Smooth muscle cell (in vitro differentiated cells): ENCODE measurements at regions not wholly inside any gene's neighbourhood (a gene's known extent, or its start where the extent isn't known, plus 50 kb on each side); places are given as distances from the start of the nearest gene placed in this dataset.

ENCODE experiments used
- DNase-seq: peaks from one replicate; lab custom pipeline; 2025; ENCODE audit not compliant: unreplicated experiment; lab: John Stamatoyannopoulos, UW
- H2AFZ ChIP-seq: fragments of 200-600 bp; sonication (generic); 2 replicates; pipeline ENCODE4 v1.6.0; 2016; ENCODE audit warnings: antibody characterized with exemption, low read depth, mild to moderate bottlenecking
- H3F3A ChIP-seq: fragments of 200-600 bp; sonication (generic); 2 replicates; pipeline ENCODE4 v1.6.0; 2017; ENCODE audit warnings: antibody characterized with exemption, low read depth
- H3K27ac ChIP-seq: fragments of 200-600 bp; sonication (generic); 2 replicates; pipeline ENCODE4 v1.5.1; 2016; ENCODE audit warnings: low read depth, mild to moderate bottlenecking
- H3K27me3 ChIP-seq: fragments of 200-600 bp; sonication (generic); 2 replicates; pipeline ENCODE4 v1.6.1; 2016; ENCODE audit warnings: low read depth, mild to moderate bottlenecking
- H3K36me3 ChIP-seq: fragments of 200-600 bp; sonication (generic); 2 replicates; pipeline ENCODE4 v1.5.1; 2016; ENCODE audit warnings: low read depth
- H3K4me1 ChIP-seq: fragments of 200-600 bp; sonication (generic); 2 replicates; pipeline ENCODE4 v1.5.1; 2016; ENCODE audit warnings: low read depth
- H3K4me2 ChIP-seq: fragments of 200-600 bp; sonication (generic); 2 replicates; pipeline ENCODE4 v1.6.0; 2016; ENCODE audit warnings: mild to moderate bottlenecking
- H3K4me3 ChIP-seq: fragments of 200-600 bp; sonication (generic); 2 replicates; pipeline ENCODE4 v1.5.1; 2016; ENCODE audit warnings: mild to moderate bottlenecking
- H3K79me2 ChIP-seq: fragments of 200-600 bp; sonication (generic); 2 replicates; pipeline ENCODE4 v1.6.0; 2016; ENCODE audit warnings: low read depth, mild to moderate bottlenecking
- H3K9ac ChIP-seq: fragments of 200-600 bp; sonication (generic); 2 replicates; pipeline ENCODE4 v1.6.0; 2016; ENCODE audit warnings: low read depth
- H3K9me3 ChIP-seq: fragments of 200-600 bp; sonication (generic); replicated peaks from 2 replicates; pipeline ENCODE4 v1.5.1; 2016; ENCODE audit warnings: low read depth
- H4K20me1 ChIP-seq: fragments of 200-600 bp; sonication (generic); 2 replicates; pipeline ENCODE4 v1.6.0; 2016; ENCODE audit warnings: low read depth
- WGBS: methylation state at CpG from one replicate; pipeline ENCODE4 v1.1.7; 2016; ENCODE audit warnings: low lambda C conversion rate; 5-methylcytosine and 5-hydroxymethylcytosine counted together
- TF ChIP-seq, protein P1 (sequence below): fragments of 200-600 bp; sonication (generic); IDR thresholded peaks from 2 replicates; pipeline ENCODE4 v1.5.1; 2017; ENCODE audit warnings: borderline replicate concordance, mild to moderate bottlenecking, antibody characterized with exemption; ENCODE audit not compliant: insufficient read depth, poor library complexity, severe bottlenecking

DNA sequence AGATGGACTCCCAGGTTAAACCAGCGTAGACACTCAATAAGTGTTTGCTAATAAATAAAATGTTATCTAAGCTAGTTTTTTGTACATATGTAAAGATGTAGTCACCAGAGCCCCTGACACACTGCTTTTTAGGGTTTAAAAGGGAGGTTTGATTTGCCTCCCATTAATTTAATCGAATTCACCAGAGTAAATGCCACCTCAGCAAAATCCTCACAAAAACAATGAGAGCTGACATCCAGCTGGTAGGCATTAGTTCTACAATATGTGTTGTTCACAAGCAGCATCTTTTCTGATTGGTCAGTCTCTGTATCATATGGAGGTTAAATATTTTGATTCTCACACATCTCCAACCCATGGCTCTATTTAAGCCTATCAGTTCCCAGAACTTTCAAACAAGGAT is 382.6 kb downstream of the CENPC start:
- H3K27me3 ChIP-seq, result no peaks in the 10 kb centered on the region
- no peaks in the 10 kb centered on the region for H3K36me3 ChIP-seq
- no peak overlapping the region for H3K9ac ChIP-seq
- 95% methylated on average over 2 of the region's 2 CpGs for WGBS
- H3K4me3 ChIP-seq, result no peak overlapping the region
- H3K9me3 ChIP-seq, result no peaks in the 10 kb centered on the region
- no peak for DNase-seq
- TF ChIP-seq, protein P1, sequence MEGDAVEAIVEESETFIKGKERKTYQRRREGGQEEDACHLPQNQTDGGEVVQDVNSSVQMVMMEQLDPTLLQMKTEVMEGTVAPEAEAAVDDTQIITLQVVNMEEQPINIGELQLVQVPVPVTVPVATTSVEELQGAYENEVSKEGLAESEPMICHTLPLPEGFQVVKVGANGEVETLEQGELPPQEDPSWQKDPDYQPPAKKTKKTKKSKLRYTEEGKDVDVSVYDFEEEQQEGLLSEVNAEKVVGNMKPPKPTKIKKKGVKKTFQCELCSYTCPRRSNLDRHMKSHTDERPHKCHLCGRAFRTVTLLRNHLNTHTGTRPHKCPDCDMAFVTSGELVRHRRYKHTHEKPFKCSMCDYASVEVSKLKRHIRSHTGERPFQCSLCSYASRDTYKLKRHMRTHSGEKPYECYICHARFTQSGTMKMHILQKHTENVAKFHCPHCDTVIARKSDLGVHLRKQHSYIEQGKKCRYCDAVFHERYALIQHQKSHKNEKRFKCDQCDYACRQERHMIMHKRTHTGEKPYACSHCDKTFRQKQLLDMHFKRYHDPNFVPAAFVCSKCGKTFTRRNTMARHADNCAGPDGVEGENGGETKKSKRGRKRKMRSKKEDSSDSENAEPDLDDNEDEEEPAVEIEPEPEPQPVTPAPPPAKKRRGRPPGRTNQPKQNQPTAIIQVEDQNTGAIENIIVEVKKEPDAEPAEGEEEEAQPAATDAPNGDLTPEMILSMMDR, result no peak
- no peaks in the 10 kb centered on the region for H4K20me1 ChIP-seq
- no peak overlapping the region for H3K4me2 ChIP-seq
- no peaks in the 10 kb centered on the region for H3K4me1 ChIP-seq
- no peaks in the 10 kb centered on the region for H3K79me2 ChIP-seq
- H3F3A ChIP-seq, result no peaks in the 10 kb centered on the region
- no peak overlapping the region for H2AFZ ChIP-seq
- no peak overlapping the region for H3K27ac ChIP-seq

DNA sequence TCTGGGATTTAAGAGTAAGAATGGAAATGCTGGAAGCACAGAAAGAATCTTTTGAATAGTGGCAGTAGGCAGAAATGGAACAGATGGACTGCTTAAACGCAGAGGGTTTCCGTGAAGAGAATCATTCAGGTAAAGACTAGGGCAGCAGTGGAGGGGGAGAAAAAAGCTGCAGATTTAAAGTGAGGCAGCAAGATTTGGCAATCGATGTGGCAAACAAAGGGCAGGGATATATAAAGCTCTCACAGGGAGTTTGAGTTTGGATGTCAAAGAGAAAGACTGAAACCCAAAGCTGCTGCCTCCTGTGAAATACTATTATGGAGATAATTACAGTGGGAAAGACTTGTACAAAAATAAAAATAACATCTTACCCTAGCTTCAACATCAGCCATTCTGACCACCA is 384.0 kb downstream of the CENPC start:
- Histone ChIP-seq H3K9ac (no peak overlapping the region), H4K20me1 (no peaks in the 10 kb centered on the region), H3F3A (no peaks in the 10 kb centered on the region), H3K27ac (no peak overlapping the region), H3K4me1 (no peaks in the 10 kb centered on the region), H3K36me3 (no peaks in the 10 kb centered on the region), H3K4me3 (no peak overlapping the region), H3K4me2 (no peak overlapping the region), H3K79me2 (no peaks in the 10 kb centered on the region), H3K27me3 (no peaks in the 10 kb centered on the region), H3K9me3 (no peaks in the 10 kb centered on the region), H2AFZ (no peak overlapping the region)
- WGBS, result 85% methylated on average over 3 of the region's 3 CpGs
- TF ChIP-seq, protein P1, result no peak
- no peak for DNase-seq

DNA sequence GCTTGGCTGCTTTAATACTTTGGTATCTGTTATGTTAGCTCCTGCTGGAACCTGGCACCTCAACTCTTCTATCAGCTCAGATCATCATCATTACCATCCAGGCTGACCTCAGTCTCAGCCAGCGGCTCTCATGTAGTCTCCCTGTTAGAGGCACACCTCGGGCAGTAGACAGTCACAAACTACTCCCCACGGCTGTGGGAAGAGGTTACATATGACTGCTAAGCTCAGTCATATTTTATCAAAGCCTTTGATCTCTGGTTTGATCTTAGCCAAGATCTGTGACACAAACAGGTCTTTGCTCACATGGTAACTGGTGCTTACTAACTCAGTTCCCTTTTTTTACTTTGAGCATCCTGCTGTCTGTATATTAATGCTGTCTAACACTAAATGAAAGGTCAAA is 384.9 kb downstream of the CENPC start:
- no peaks in the 10 kb centered on the region for H3K4me1 ChIP-seq
- no peak overlapping the region for H3K27ac ChIP-seq
- H3K27me3 ChIP-seq, result no peaks in the 10 kb centered on the region
- no peaks in the 10 kb centered on the region for H4K20me1 ChIP-seq
- H3K9me3 ChIP-seq, result no peaks in the 10 kb centered on the region
- WGBS, result 62% methylated on average over 3 of the region's 3 CpGs
- H2AFZ ChIP-seq, result no peak overlapping the region
- H3K4me2 ChIP-seq, result no peak overlapping the region
- no peaks in the 10 kb centered on the region for H3F3A ChIP-seq
- no peak overlapping the region for H3K4me3 ChIP-seq
- H3K9ac ChIP-seq, result no peak overlapping the region
- DNase-seq, result no peak
- no peaks in the 10 kb centered on the region for H3K79me2 ChIP-seq
- no peaks in the 10 kb centered on the region for H3K36me3 ChIP-seq
- TF ChIP-seq, protein P1, result no peak

DNA sequence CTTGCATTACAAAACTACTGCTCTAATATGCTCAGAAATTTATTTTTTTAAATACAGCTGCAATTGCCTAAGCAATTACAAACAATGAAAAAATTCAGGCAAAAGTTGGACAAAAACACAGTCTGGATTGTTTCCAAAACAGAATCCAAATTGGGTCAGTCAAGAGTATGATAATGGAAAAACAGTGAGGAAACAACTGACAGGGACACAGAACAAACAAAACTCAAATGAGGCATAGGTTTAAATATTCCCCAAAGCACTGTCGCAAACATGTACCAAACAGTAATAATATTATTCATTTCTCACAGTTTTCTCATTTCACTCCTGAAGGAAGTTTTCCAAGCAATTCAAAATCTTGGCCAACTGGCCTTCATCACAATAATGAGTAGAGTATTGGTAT is 386.6 kb downstream of the CENPC start:
- no peak overlapping the region for H3K9ac ChIP-seq
- no peaks in the 10 kb centered on the region for H3F3A ChIP-seq
- WGBS, result 97% methylated on average over 1 of the region's 1 CpG
- TF ChIP-seq, protein P1, result no peak
- no peaks in the 10 kb centered on the region for H3K36me3 ChIP-seq
- no peaks in the 10 kb centered on the region for H3K27me3 ChIP-seq
- no peaks in the 10 kb centered on the region for H3K9me3 ChIP-seq
- no peak overlapping the region for H3K4me2 ChIP-seq
- no peaks in the 10 kb centered on the region for H3K4me1 ChIP-seq
- H4K20me1 ChIP-seq, result no peaks in the 10 kb centered on the region
- no peak overlapping the region for H2AFZ ChIP-seq
- no peaks in the 10 kb centered on the region for H3K79me2 ChIP-seq
- H3K4me3 ChIP-seq, result no peak overlapping the region
- no peak overlapping the region for H3K27ac ChIP-seq
- no peak for DNase-seq
